HCT116 (cell line): ENCODE measurements at regions not wholly inside any gene's neighbourhood (a gene's known extent, or its start where the extent isn't known, plus 50 kb on each side); places are given as distances from the start of the nearest gene placed in this dataset.

Source experiments
- ATAC-seq: fragments of 200-7000 bp; cut with Tn5 transposase; 2 replicates; pipeline ENCODE4 v1.9.1; 2020; ENCODE audit warnings: mild to moderate bottlenecking, moderate library complexity
- BruUV-seq: library from RNA; stranded (reverse); fragments of 400-500 nt; replicated peaks from 2 replicates; lab custom pipeline; 2021; lab: Mats Ljungman, UMichigan
- CTCF ChIA-PET: fragments of 300-600 bp; sonication (Branson Sonifier 250); formaldehyde crosslinking; loops from one replicate; lab custom pipeline; 2021; ENCODE audit warnings: antibody characterized with exemption; lab: Charles Lee
- POLR2A ChIA-PET: fragments of 300-600, 350-600 bp; sonication (Branson Sonifier 250); formaldehyde crosslinking; loops from one replicate; lab custom pipeline; 2021; ENCODE audit warnings: antibody characterized with exemption; lab: Charles Lee
- RAD21 ChIA-PET, 2 experiments: fragments of 300-600 bp; sonication (Branson Sonifier 250); formaldehyde crosslinking; loops; one replicate each; lab custom pipeline; 2023; ENCODE audit warnings: low total read pairs in 2 of 2; ENCODE audit not compliant: uncharacterized antibody in 2 of 2, unreplicated experiment in 2 of 2, low non-redundant PET in 1 of 2; lab: Charles Lee
- DNase-seq: peaks from one replicate; pipeline ENCODE4 v3.0.0-alpha.2; 2010; ENCODE audit warnings: low read depth, low spot score
- H2AFZ ChIP-seq: fragments of 200-600 bp; shearing (Covaris generic), sonication (generic); 2 replicates; pipeline ENCODE4 v1.6.1; 2017; ENCODE audit warnings: low read depth, mixed run types, mixed read lengths, antibody characterized with exemption, low read length; ENCODE audit not compliant: poor library complexity, severe bottlenecking
- H3K27ac ChIP-seq: 2 replicates; pipeline ENCODE4 v1.5.1; 2012; ENCODE audit warnings: low read depth, low read length
- H3K27me3 ChIP-seq: fragments of 200-600 bp; sonication (generic); 2 replicates; pipeline ENCODE4 v1.6.1; 2016; ENCODE audit warnings: mixed run types, low read length, mixed read lengths; ENCODE audit not compliant: insufficient read depth
- H3K36me3 ChIP-seq, 2 experiments: fragments of 200-500 bp in 1 of 2; fragments of 200-600 bp in 1 of 2; sonication (Bioruptor generic) in 1 of 2; sonication (generic) in 1 of 2; 2 replicates each; pipeline versions ENCODE4 v1.5.1 to v1.6.1; 2014 to 2016; ENCODE audit warnings: low read length in 2 of 2, inconsistent platforms in 1 of 2, mixed read lengths in 1 of 2, mixed run types in 1 of 2; ENCODE audit not compliant: insufficient read depth in 2 of 2, control insufficient read depth in 1 of 2
- H3K4me1 ChIP-seq, 2 experiments: fragments of 200-600 bp in 1 of 2; sonication (generic) in 1 of 2; 2 replicates each; pipeline versions ENCODE4 v1.5.1 to v1.6.1; 2012 to 2017; ENCODE audit warnings: low read length in 2 of 2, inconsistent platforms in 1 of 2, mild to moderate bottlenecking in 1 of 2, mixed read lengths in 1 of 2, mixed run types in 1 of 2, moderate library complexity in 1 of 2; ENCODE audit not compliant: insufficient read depth in 2 of 2, control insufficient read depth in 1 of 2
- H3K4me2 ChIP-seq: fragments of 200-600 bp; sonication (generic); 2 replicates; pipeline ENCODE4 v1.6.1; 2017; ENCODE audit warnings: mixed run types, low read length, mixed read lengths
- H3K4me3 ChIP-seq, 2 experiments: fragments of 200-600 bp in 1 of 2; sonication (generic) in 1 of 2; replicated peaks in 1 of 2; 2 replicates each; pipeline ENCODE4 v1.5.1; 2011 to 2016; ENCODE audit warnings: low read length in 2 of 2, control low read depth in 1 of 2, low read depth in 1 of 2, mild to moderate bottlenecking in 1 of 2, mixed read lengths in 1 of 2, mixed run types in 1 of 2
- H3K79me2 ChIP-seq: fragments of 200-600 bp; sonication (generic); 2 replicates; pipeline ENCODE4 v1.6.1; 2017; ENCODE audit warnings: mild to moderate bottlenecking, mixed run types, low read length, moderate library complexity, mixed read lengths; ENCODE audit not compliant: insufficient read depth
- H3K9ac ChIP-seq: fragments of 200-600 bp; sonication (generic); 2 replicates; pipeline ENCODE4 v1.6.1; 2016; ENCODE audit warnings: low read length, mixed read lengths
- H3K9me2 ChIP-seq: fragments of 200-600 bp; sonication (generic), shearing (Covaris generic); 2 replicates; pipeline ENCODE4 v1.6.1; 2017; ENCODE audit warnings: mixed run types, mild to moderate bottlenecking, moderate library complexity; ENCODE audit not compliant: insufficient read depth
- H3K9me3 ChIP-seq, 2 experiments: fragments of 200-500 bp in 1 of 2; fragments of 200-600 bp in 1 of 2; sonication (Bioruptor generic) in 1 of 2; sonication (generic) in 1 of 2; 2 replicates each; pipeline ENCODE4 v1.6.1; 2014 to 2017; ENCODE audit warnings: low read length in 2 of 2, mixed read lengths in 2 of 2, inconsistent platforms in 1 of 2, low read depth in 1 of 2, mild to moderate bottlenecking in 1 of 2, mixed run types in 1 of 2, moderate library complexity in 1 of 2; ENCODE audit not compliant: control insufficient read depth in 1 of 2, insufficient read depth in 1 of 2
- H4K20me1 ChIP-seq: fragments of 200-600 bp; sonication (generic), shearing (Covaris generic); 2 replicates; pipeline ENCODE4 v1.6.1; 2017; ENCODE audit warnings: mixed run types, mild to moderate bottlenecking, moderate library complexity; ENCODE audit not compliant: insufficient read depth
- CBX3 ChIP-seq: IDR thresholded peaks from 2 replicates; pipeline ENCODE4 v1.6.1; 2012; ENCODE audit warnings: low read depth
- CEBPB ChIP-seq: IDR thresholded peaks from 2 replicates; pipeline ENCODE4 v1.6.1; 2012; ENCODE audit warnings: low read depth
- CTCF ChIP-seq, 3 experiments: fragments of 200-600 bp in 1 of 3; sonication (generic) in 1 of 3; IDR thresholded peaks in 2 of 3; conservative IDR thresholded peaks in 1 of 3; 2 replicates each; pipeline ENCODE4 v1.5.1; 2012 to 2017; ENCODE audit warnings: low read depth in 2 of 3, low read length in 2 of 3, antibody characterized with exemption in 1 of 3, borderline replicate concordance in 1 of 3, control low read depth in 1 of 3, mild to moderate bottlenecking in 1 of 3, mixed read lengths in 1 of 3, mixed run types in 1 of 3, moderate library complexity in 1 of 3; ENCODE audit not compliant: insufficient read depth in 1 of 3
- EGR1 ChIP-seq: IDR thresholded peaks from 2 replicates; pipeline ENCODE4 v1.6.1; 2012; ENCODE audit warnings: low read depth
- ELF1 ChIP-seq: IDR thresholded peaks from 2 replicates; pipeline ENCODE4 v1.6.1; 2012; ENCODE audit warnings: low read depth, borderline replicate concordance
- EZH2 ChIP-seq: fragments of 200-600 bp; sonication (generic); IDR thresholded peaks from 2 replicates; pipeline ENCODE4 v1.6.1; 2017; ENCODE audit warnings: antibody characterized with exemption, mixed run types
- EZH2phosphoT487 ChIP-seq: fragments of 200-600 bp; IDR thresholded peaks from 2 replicates; pipeline ENCODE4 v1.6.1; 2018; ENCODE audit warnings: antibody characterized with exemption, borderline replicate concordance
- FOSL1 ChIP-seq: IDR thresholded peaks from 2 replicates; pipeline ENCODE4 v1.6.1; 2012; ENCODE audit warnings: low read depth
- POLR2A ChIP-seq: IDR thresholded peaks from 2 replicates; pipeline ENCODE4 v1.7.0; 2011; ENCODE audit warnings: borderline replicate concordance; ENCODE audit not compliant: insufficient read depth, insufficient read length; ENCODE audit errors: extremely low read depth
- POLR2AphosphoS5 ChIP-seq: IDR thresholded peaks from 2 replicates; pipeline ENCODE4 v1.6.1; 2011; ENCODE audit warnings: mild to moderate bottlenecking, low read depth, low read length, moderate library complexity
- RAD21 ChIP-seq: IDR thresholded peaks from 2 replicates; pipeline ENCODE4 v1.6.1; 2012; ENCODE audit warnings: low read depth, mild to moderate bottlenecking
- SIN3A ChIP-seq: IDR thresholded peaks from 2 replicates; pipeline ENCODE4 v1.6.1; 2012; ENCODE audit warnings: low read depth
- SP1 ChIP-seq: IDR thresholded peaks from 2 replicates; pipeline ENCODE4 v1.6.1; 2012; ENCODE audit warnings: low read depth
- SRF ChIP-seq: IDR thresholded peaks from 2 replicates; pipeline ENCODE4 v1.6.1; 2012; ENCODE audit warnings: low read depth
- TCF7L2 ChIP-seq: IDR thresholded peaks from 2 replicates; pipeline ENCODE4 v1.7.0; 2011; ENCODE audit warnings: borderline replicate concordance, inconsistent platforms; ENCODE audit not compliant: insufficient read depth, insufficient read length; ENCODE audit errors: extremely low read depth
- ZBTB33 ChIP-seq: IDR thresholded peaks from 2 replicates; pipeline ENCODE4 v1.6.1; 2011; ENCODE audit warnings: mild to moderate bottlenecking, low read length, moderate library complexity; ENCODE audit not compliant: insufficient replicate concordance; ENCODE audit errors: extremely low read depth
- ZFX ChIP-seq: fragments of 450-650 bp; IDR thresholded peaks from 2 replicates; pipeline ENCODE4 v1.6.1; 2017
- ZNF274 ChIP-seq: fragments of 200-500 bp; sonication (Bioruptor generic); IDR thresholded peaks from 2 replicates; pipeline ENCODE4 v1.6.1; 2014; ENCODE audit warnings: mild to moderate bottlenecking, low read depth, low read length, inconsistent platforms
- intact Hi-C: fragments of 100-400 bp; cut with micrococcal nuclease; formaldehyde crosslinking; loops from 2 replicates; pipeline ENCODE4 v1.10.0; 2022
- TF ChIP-seq, protein P1 (sequence below): IDR thresholded peaks from 2 replicates; pipeline ENCODE4 v1.6.1; 2012
- TF ChIP-seq, protein P2 (sequence below): IDR thresholded peaks from 2 replicates; pipeline ENCODE4 v1.6.1; 2012; ENCODE audit warnings: low read depth

DNA sequence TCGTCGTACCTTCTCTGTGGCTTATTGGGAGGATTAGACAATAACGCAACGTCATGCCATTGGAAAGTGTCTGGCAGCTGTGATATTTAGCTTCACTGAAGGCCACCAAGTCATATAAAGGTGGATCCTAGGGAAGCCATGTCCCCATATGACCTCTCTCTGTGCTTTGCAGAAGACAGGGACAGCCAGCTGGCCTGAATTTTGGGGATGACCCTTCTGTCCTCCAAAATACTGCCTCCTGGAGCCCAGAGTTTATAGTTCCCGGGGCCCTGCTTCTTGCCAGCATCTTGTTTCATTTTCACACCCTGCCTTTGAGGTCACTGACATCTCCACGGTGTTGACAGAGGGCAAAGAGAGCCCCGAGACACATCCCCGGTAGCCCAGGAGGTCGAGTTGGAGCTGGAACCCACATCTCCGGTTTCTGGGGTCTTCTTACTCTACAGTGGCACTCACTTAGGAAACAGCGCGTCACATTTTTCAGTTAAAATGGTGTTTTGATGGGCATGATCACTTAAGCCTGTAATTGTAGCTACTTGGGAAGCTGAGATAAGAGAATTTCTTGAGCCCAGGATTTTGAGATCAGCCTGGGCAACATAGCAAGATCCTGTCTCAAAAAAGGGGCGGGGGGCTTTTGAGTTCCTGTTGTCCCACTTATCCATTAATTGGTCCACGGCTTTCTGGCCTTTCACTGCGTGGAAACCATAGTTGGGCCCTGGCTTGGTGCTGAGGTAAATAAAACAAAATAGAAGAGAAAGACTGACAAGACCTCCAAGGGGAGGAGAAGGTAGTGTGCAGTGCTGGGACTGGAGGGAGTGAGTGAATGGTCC lies 101.1 kb downstream of the DDX1 start:
- Histone ChIP-seq H3K4me2 (no peak overlapping the region), H3K4me3 (no peak overlapping the region), H2AFZ (no peak overlapping the region), H3K27ac (no peak overlapping the region), H4K20me1 (no peaks in the 10 kb centered on the region), H3K36me3 (no peaks in the 10 kb centered on the region), H3K9me2 (no peaks in the 10 kb centered on the region), H3K9ac (no peak overlapping the region), H3K4me1 (no peaks in the 10 kb centered on the region), H3K9me3 (no peaks in the 10 kb centered on the region), H3K27me3 (peaks cover 15% of the 10 kb centered on the region), H3K79me2 (no peaks in the 10 kb centered on the region)
- DNase-seq (no peak), ATAC-seq (no peak)
- CTCF ChIA-PET = no interaction called here
- intact Hi-C loops = no loop called here
- no TSS peak for BruUV-seq
- POLR2A ChIA-PET = no interaction called here
- RAD21 ChIA-PET = no interaction called here
- no peak for TF ChIP-seq POLR2AphosphoS5
- no peak for TF ChIP-seq SRF
- TF ChIP-seq CEBPB = no peak
- no peak for TF ChIP-seq CBX3
- no peak for TF ChIP-seq EGR1
- TF ChIP-seq ZNF274 = no peak
- TF ChIP-seq ZBTB33 = no peak
- TF ChIP-seq, protein P1, sequence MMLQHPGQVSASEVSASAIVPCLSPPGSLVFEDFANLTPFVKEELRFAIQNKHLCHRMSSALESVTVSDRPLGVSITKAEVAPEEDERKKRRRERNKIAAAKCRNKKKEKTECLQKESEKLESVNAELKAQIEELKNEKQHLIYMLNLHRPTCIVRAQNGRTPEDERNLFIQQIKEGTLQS = no peak
- TF ChIP-seq CTCF (IDR thresholded peaks at IDR 0.05 in 2 of 3, conservative IDR thresholded peaks at IDR 0.05 in 1 of 3; ENCODE audit: borderline replicate concordance in 1 of 3, insufficient read depth in 1 of 3, low read depth in 2 of 3, low read length in 2 of 3) = no peak
- TF ChIP-seq, protein P2, sequence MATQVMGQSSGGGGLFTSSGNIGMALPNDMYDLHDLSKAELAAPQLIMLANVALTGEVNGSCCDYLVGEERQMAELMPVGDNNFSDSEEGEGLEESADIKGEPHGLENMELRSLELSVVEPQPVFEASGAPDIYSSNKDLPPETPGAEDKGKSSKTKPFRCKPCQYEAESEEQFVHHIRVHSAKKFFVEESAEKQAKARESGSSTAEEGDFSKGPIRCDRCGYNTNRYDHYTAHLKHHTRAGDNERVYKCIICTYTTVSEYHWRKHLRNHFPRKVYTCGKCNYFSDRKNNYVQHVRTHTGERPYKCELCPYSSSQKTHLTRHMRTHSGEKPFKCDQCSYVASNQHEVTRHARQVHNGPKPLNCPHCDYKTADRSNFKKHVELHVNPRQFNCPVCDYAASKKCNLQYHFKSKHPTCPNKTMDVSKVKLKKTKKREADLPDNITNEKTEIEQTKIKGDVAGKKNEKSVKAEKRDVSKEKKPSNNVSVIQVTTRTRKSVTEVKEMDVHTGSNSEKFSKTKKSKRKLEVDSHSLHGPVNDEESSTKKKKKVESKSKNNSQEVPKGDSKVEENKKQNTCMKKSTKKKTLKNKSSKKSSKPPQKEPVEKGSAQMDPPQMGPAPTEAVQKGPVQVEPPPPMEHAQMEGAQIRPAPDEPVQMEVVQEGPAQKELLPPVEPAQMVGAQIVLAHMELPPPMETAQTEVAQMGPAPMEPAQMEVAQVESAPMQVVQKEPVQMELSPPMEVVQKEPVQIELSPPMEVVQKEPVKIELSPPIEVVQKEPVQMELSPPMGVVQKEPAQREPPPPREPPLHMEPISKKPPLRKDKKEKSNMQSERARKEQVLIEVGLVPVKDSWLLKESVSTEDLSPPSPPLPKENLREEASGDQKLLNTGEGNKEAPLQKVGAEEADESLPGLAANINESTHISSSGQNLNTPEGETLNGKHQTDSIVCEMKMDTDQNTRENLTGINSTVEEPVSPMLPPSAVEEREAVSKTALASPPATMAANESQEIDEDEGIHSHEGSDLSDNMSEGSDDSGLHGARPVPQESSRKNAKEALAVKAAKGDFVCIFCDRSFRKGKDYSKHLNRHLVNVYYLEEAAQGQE = no peak
- TF ChIP-seq FOSL1 = no peak
- no peak for TF ChIP-seq EZH2
- TF ChIP-seq ELF1 = no peak
- no peak for TF ChIP-seq POLR2A
- no peak for TF ChIP-seq TCF7L2
- no peak for TF ChIP-seq SP1
- no peak for TF ChIP-seq RAD21
- no peak for TF ChIP-seq ZFX
- no peak for TF ChIP-seq EZH2phosphoT487
- TF ChIP-seq SIN3A = no peak
